ENCODE measurements at regions not wholly inside any gene's neighbourhood (a gene's known extent, or its start where the extent isn't known, plus 50 kb on each side); places are given as distances from the start of the nearest gene placed in this dataset.

GRCh38 chr2:136639651-136640050 is 125.7 kb upstream of the THSD7B start:
- Mint-ChIP-seq H3K4me3 (no peak overlapping the region), H3K27ac (no peak overlapping the region), H3K9me3 (no peaks in the 10 kb centered on the region), H3K4me1 (ENCODE audit: low read depth) (no peaks in the 10 kb centered on the region), H3K27me3 (peaks cover 3% of the 10 kb centered on the region), H3K36me3 (ENCODE audit: low read depth) (no peaks in the 10 kb centered on the region)
- ChIA-PET CTCF (no interaction called here), POLR2A (no interaction called here)
- DNase-seq, result no peak
- intact Hi-C loops (cut with micrococcal nuclease), result no loop called here
- ATAC-seq, result no peak
- TF ChIP-seq, protein P1, sequence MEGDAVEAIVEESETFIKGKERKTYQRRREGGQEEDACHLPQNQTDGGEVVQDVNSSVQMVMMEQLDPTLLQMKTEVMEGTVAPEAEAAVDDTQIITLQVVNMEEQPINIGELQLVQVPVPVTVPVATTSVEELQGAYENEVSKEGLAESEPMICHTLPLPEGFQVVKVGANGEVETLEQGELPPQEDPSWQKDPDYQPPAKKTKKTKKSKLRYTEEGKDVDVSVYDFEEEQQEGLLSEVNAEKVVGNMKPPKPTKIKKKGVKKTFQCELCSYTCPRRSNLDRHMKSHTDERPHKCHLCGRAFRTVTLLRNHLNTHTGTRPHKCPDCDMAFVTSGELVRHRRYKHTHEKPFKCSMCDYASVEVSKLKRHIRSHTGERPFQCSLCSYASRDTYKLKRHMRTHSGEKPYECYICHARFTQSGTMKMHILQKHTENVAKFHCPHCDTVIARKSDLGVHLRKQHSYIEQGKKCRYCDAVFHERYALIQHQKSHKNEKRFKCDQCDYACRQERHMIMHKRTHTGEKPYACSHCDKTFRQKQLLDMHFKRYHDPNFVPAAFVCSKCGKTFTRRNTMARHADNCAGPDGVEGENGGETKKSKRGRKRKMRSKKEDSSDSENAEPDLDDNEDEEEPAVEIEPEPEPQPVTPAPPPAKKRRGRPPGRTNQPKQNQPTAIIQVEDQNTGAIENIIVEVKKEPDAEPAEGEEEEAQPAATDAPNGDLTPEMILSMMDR (IDR thresholded peaks at IDR 0.05), result no peak

DNA sequence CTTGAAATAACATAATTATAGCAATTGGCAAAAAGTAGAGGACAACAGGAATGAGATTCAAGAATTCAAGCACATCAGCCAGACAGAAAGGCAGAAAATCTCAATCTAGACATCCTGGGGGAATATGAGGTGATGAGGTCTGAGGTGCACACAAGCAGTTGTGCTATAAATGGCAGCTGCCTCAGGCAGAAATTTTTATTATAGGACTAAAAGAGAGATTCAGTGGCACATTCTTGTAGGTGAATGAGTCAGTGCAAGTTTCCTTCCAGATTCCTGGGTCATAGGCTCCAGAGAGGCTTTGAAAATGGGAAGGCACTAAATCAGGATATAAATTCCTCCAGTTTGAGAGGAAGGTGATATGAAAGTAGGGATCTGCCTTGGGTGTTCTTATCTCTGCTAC is 127.2 kb upstream of the THSD7B start:
- no peak overlapping the region for H3K27ac Mint-ChIP-seq
- TF ChIP-seq, protein P1 (IDR thresholded peaks at IDR 0.05), result no peak
- ChIA-PET POLR2A (no interaction called here), CTCF (no interaction called here)
- no peaks in the 10 kb centered on the region for H3K36me3 Mint-ChIP-seq (ENCODE audit: low read depth)
- intact Hi-C loops (cut with micrococcal nuclease), result no loop called here
- ATAC-seq (no peak), DNase-seq (no peak)
- no peak overlapping the region for H3K4me3 Mint-ChIP-seq
- H3K9me3 Mint-ChIP-seq, result no peaks in the 10 kb centered on the region
- no peaks in the 10 kb centered on the region for H3K4me1 Mint-ChIP-seq (ENCODE audit: low read depth)
- H3K27me3 Mint-ChIP-seq, result peaks cover 3% of the 10 kb centered on the region

- ATAC-seq (no peak), DNase-seq (no peak)
- TF ChIP-seq, protein P1 (IDR thresholded peaks at IDR 0.05), result no peak
- Mint-ChIP-seq H3K9me3 (no peaks in the 10 kb centered on the region), H3K27ac (no peak overlapping the region), H3K36me3 (ENCODE audit: low read depth) (no peaks in the 10 kb centered on the region), H3K27me3 (no peaks in the 10 kb centered on the region), H3K4me1 (ENCODE audit: low read depth) (no peaks in the 10 kb centered on the region), H3K4me3 (no peak overlapping the region)
- intact Hi-C loops (cut with micrococcal nuclease), result no loop called here
- CTCF ChIA-PET, result no interaction called here
- POLR2A ChIA-PET, result no interaction called here
These were observed 127.9 kb upstream of the THSD7B start for GRCh38 chr2:136637402-136637801.

DNA sequence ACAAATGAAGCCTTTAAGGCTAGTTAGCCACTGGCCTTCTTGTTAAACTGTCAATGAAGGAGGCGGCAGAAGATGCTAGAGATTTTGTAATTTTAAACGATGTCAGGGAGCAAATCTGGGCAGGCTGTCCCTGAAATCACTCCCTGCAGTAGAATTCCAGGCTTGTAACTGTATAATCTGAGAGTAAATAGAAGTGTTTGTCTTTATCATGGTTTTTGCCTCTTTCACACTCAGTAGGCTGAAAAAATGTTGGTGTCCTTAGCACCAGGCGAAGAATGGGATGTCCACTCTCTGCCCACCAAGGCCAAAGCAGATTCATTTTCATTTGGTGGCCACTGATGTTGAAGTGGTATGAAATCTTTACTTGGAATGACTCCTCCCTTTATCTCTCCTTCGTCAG is 136.9 kb upstream of the THSD7B start:
- ATAC-seq, result no peak
- ChIA-PET CTCF (no interaction called here), POLR2A (no interaction called here)
- no peaks in the 10 kb centered on the region for H3K4me1 Mint-ChIP-seq (ENCODE audit: low read depth)
- intact Hi-C loops (cut with micrococcal nuclease), result no loop called here
- H3K27me3 Mint-ChIP-seq, result peaks cover 4% of the 10 kb centered on the region
- no peak for DNase-seq
- no peak overlapping the region for H3K4me3 Mint-ChIP-seq
- no peaks in the 10 kb centered on the region for H3K9me3 Mint-ChIP-seq
- no peak overlapping the region for H3K27ac Mint-ChIP-seq
- TF ChIP-seq, protein P1 (IDR thresholded peaks at IDR 0.05), result no peak
- H3K36me3 Mint-ChIP-seq (ENCODE audit: low read depth), result no peaks in the 10 kb centered on the region

- no peaks in the 10 kb centered on the region for H3K36me3 Mint-ChIP-seq (ENCODE audit: low read depth)
- no peak overlapping the region for H3K4me3 Mint-ChIP-seq
- H3K27me3 Mint-ChIP-seq, result no peaks in the 10 kb centered on the region
- CTCF ChIA-PET, result no interaction called here
- intact Hi-C loops (cut with micrococcal nuclease), result no loop called here
- H3K27ac Mint-ChIP-seq, result no peak overlapping the region
- H3K9me3 Mint-ChIP-seq, result no peaks in the 10 kb centered on the region
- H3K4me1 Mint-ChIP-seq (ENCODE audit: low read depth), result no peaks in the 10 kb centered on the region
- DNase-seq (no peak), ATAC-seq (no peak)
- TF ChIP-seq, protein P1 (IDR thresholded peaks at IDR 0.05), result no peak
- POLR2A ChIA-PET, result no interaction called here
These were observed 152.2 kb upstream of the THSD7B start for GRCh38 chr2:136613096-136613495.

All from activated CD8-positive, alpha-beta T cell treated with anti-CD3 and anti-CD28 coated beads for 36 hours (primary cell).